LoVo (cell line): ENCODE measurements at regions not wholly inside any gene's neighbourhood (a gene's known extent, or its start where the extent isn't known, plus 50 kb on each side); places are given as distances from the start of the nearest gene placed in this dataset.

ENCODE experiments used
- DNase-seq: peaks from one replicate; pipeline ENCODE4 v3.0.0-alpha.2; 2016; ENCODE audit warnings: low spot score

- no peak for DNase-seq
Observed at GRCh38 chr18:59758106-59758505, 60.9 kb upstream of the CCBE1 start.

DNA sequence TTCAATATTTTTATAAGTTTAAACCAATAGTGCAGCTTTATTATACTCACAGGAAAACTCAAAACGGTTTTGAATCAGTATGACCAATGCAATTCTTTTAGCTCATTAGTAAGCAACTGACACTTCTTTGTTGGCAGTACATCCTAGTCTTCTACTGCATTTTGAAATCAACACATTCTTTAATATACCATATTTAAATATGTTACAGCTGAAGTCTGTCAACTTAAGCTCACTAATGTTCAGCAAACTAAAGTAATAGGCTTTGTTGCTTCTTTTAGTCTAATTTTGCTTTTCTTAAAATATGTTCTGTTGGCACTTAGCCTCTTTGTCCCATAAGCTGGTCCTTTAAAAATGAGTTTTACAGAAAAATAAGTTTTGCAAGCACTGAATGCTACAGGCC is 55.4 kb upstream of the CCBE1 start:
- no peak for DNase-seq

GRCh38 chr18:59751186-59751585 is 54.0 kb upstream of the CCBE1 start:
- no peak for DNase-seq

DNA sequence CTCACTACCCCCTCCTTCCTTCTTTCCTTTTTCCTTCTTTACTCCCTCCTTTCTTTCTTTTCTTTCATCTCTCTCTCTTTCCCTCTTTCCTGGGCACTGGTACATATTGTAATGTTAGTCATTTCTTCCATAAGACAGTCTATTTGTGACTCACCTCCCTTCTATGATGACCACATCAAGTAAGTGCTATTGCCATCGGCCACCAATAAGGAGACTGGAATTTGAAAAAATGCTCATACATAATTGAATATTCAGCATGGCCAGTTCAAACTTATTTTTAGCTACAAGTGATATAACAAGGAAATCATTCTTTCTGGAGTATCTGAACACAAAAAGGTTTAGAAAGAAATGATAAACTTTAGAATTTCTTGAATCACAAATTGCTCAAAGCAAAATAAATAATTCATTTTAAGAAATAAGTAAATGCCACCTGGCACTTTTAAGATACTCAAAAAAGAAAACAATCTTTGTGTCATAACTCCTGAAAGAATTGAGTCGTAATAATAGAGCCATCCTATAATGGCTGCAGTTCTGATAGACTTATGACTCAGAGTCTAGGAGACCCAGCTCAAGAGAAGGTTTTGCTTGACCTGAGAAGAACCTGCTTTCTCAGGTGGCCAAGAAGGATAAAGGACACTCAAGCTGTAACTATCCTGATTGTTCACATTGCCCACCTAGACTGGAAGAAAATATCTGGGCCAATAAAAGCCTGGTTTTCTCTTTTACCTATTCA is 51.6 kb upstream of the CCBE1 start:
- DNase-seq: no peak
